Left hindlimb (tissue), 1 donor: ENCODE measurements at regions not wholly inside any gene's neighbourhood (a gene's known extent, or its start where the extent isn't known, plus 50 kb on each side); places are given as distances from the start of the nearest gene placed in this dataset.

Source experiments
- DNase-seq: peaks from one replicate; pipeline ENCODE4 v3.0.0-alpha.2; 2018

GRCh38 chr3:76352051-76352450 is 566.7 kb upstream of the ZNF717 start:
- no peak for DNase-seq

GRCh38 chr3:76352511-76353284 is 567.3 kb upstream of the ZNF717 start:
- DNase-seq, result no peak

GRCh38 chr3:76353683-76354082 is 568.3 kb upstream of the ZNF717 start:
- DNase-seq, result no peak

- no peak for DNase-seq
Measured at GRCh38 chr3:76361010-76361409, 575.7 kb upstream of the ZNF717 start.

- DNase-seq, result no peak
Measured at GRCh38 chr3:76362643-76363042, 577.3 kb upstream of the ZNF717 start.

- no peak for DNase-seq
Measured at GRCh38 chr3:76365275-76365674, 579.9 kb upstream of the ZNF717 start.

GRCh38 chr3:76367281-76367680 is 581.9 kb upstream of the ZNF717 start:
- DNase-seq, result no peak

GRCh38 chr3:76369170-76369569 is 583.8 kb upstream of the ZNF717 start:
- DNase-seq, result no peak

GRCh38 chr3:76370749-76371520 is 585.6 kb upstream of the ZNF717 start:
- no peak for DNase-seq

- DNase-seq, result no peak
Measured at GRCh38 chr3:76372497-76372896, 587.1 kb upstream of the ZNF717 start.

GRCh38 chr3:76377074-76377473 is 591.7 kb upstream of the ZNF717 start:
- no peak for DNase-seq

GRCh38 chr3:76378789-76379188 is 593.4 kb upstream of the ZNF717 start:
- no peak for DNase-seq

- no peak for DNase-seq
Measured at GRCh38 chr3:76383781-76384180, 598.4 kb upstream of the ZNF717 start.

GRCh38 chr3:76387000-76387399 is 601.7 kb upstream of the ZNF717 start:
- DNase-seq, result no peak

GRCh38 chr3:76400141-76400540 is 614.8 kb upstream of the ZNF717 start:
- no peak for DNase-seq

GRCh38 chr3:76402926-76403325 is 617.6 kb upstream of the ZNF717 start:
- DNase-seq, result no peak

GRCh38 chr3:76403556-76403955 is 618.2 kb upstream of the ZNF717 start:
- DNase-seq, result no peak

- DNase-seq, result no peak
Measured at GRCh38 chr3:76405196-76405595, 619.8 kb upstream of the ZNF717 start.

GRCh38 chr3:76410762-76411281 is 625.5 kb upstream of the ZNF717 start:
- no peak for DNase-seq

- DNase-seq, result no peak
Measured at GRCh38 chr3:76415384-76415783, 624.5 kb upstream of the ROBO2 start.

- DNase-seq, result no peak
Measured at GRCh38 chr3:76429581-76430177, 610.2 kb upstream of the ROBO2 start.

GRCh38 chr3:76432396-76432795 is 607.5 kb upstream of the ROBO2 start:
- DNase-seq, result no peak

- DNase-seq, result no peak
Measured at GRCh38 chr3:76436894-76437293, 603.0 kb upstream of the ROBO2 start.

GRCh38 chr3:76438971-76439370 is 600.9 kb upstream of the ROBO2 start:
- no peak for DNase-seq
